Astrocyte (in vitro differentiated cells and primary cell): ENCODE measurements at regions not wholly inside any gene's neighbourhood (a gene's known extent, or its start where the extent isn't known, plus 50 kb on each side); places are given as distances from the start of the nearest gene placed in this dataset.
"Not testable (repeated sequence)": the region's sequence is repeated elsewhere in the genome, so short reads cannot be mapped to it uniquely, and the experiment has no call there.

Source experiments
- DNase-seq: peaks from one replicate; pipeline ENCODE4 v3.0.0-alpha.2; 2010; ENCODE audit warnings: low read depth
- FAIRE-seq: peaks from 2 replicates; lab custom pipeline; 2011; peaks lifted over from hg19 to GRCh38; lab: Jason Lieb, UNC
- H2AFZ ChIP-seq: 2 replicates; pipeline ENCODE4 v1.6.0; 2012; ENCODE audit warnings: low read depth, low read length, inconsistent platforms
- H3K27ac ChIP-seq: 2 replicates; pipeline ENCODE4 v1.5.1; 2011; ENCODE audit warnings: low read depth, low read length, inconsistent platforms
- H3K27me3 ChIP-seq: 2 replicates; pipeline ENCODE4 v1.6.0; 2011; ENCODE audit warnings: low read length, inconsistent platforms; ENCODE audit not compliant: insufficient read depth
- H3K36me3 ChIP-seq: 2 replicates; pipeline ENCODE4 v1.5.1; 2011; ENCODE audit warnings: low read length, inconsistent platforms; ENCODE audit not compliant: insufficient read depth
- H3K4me1 ChIP-seq: 2 replicates; pipeline ENCODE4 v1.5.1; 2011; ENCODE audit warnings: low read length, inconsistent platforms; ENCODE audit not compliant: insufficient read depth
- H3K4me2 ChIP-seq: 2 replicates; pipeline ENCODE4 v1.6.0; 2012; ENCODE audit warnings: low read length, inconsistent platforms
- H3K4me3 ChIP-seq: 2 replicates; pipeline ENCODE4 v1.5.1; 2011; ENCODE audit warnings: low read depth, mild to moderate bottlenecking, low read length, inconsistent platforms; ENCODE audit not compliant: insufficient read depth
- H3K79me2 ChIP-seq: 2 replicates; pipeline ENCODE4 v1.6.0; 2012; ENCODE audit warnings: mild to moderate bottlenecking, low read length, inconsistent platforms; ENCODE audit not compliant: insufficient read depth
- H3K9ac ChIP-seq: 2 replicates; pipeline ENCODE4 v1.6.0; 2012; ENCODE audit warnings: mild to moderate bottlenecking, low read length, inconsistent platforms
- H3K9me3 ChIP-seq: 2 replicates; pipeline ENCODE4 v1.5.1; 2012; ENCODE audit warnings: low read depth, mild to moderate bottlenecking, low read length, inconsistent platforms; ENCODE audit not compliant: insufficient read depth
- H4K20me1 ChIP-seq: 2 replicates; pipeline ENCODE4 v1.6.0; 2012; ENCODE audit warnings: low read length, inconsistent platforms; ENCODE audit not compliant: insufficient read depth
- H3K27ac Mint-ChIP-seq: one replicate; pipeline ENCODE4 v1.8.0; 2021; ENCODE audit warnings: mild to moderate bottlenecking, mixed read lengths; ENCODE audit not compliant: unreplicated experiment
- H3K27me3 Mint-ChIP-seq: one replicate; pipeline ENCODE4 v1.8.0; 2021; ENCODE audit warnings: low read depth, mixed read lengths; ENCODE audit not compliant: unreplicated experiment
- H3K36me3 Mint-ChIP-seq: one replicate; pipeline ENCODE4 v1.8.0; 2021; ENCODE audit warnings: low read depth, mixed read lengths; ENCODE audit not compliant: unreplicated experiment
- H3K4me1 Mint-ChIP-seq: one replicate; pipeline ENCODE4 v1.8.0; 2021; ENCODE audit warnings: low read depth, mixed read lengths; ENCODE audit not compliant: unreplicated experiment
- H3K4me3 Mint-ChIP-seq: one replicate; pipeline ENCODE4 v1.8.0; 2021; ENCODE audit warnings: mild to moderate bottlenecking, moderate library complexity, mixed read lengths; ENCODE audit not compliant: unreplicated experiment
- H3K9me3 Mint-ChIP-seq: one replicate; pipeline ENCODE4 v1.8.0; 2021; ENCODE audit warnings: mild to moderate bottlenecking, mixed read lengths; ENCODE audit not compliant: unreplicated experiment
- EZH2 ChIP-seq: IDR thresholded peaks from 2 replicates; pipeline ENCODE4 v1.6.1; 2012; ENCODE audit warnings: mild to moderate bottlenecking, low read length, inconsistent platforms; ENCODE audit not compliant: insufficient read depth
- TF ChIP-seq, protein P1 (sequence below): IDR thresholded peaks from 2 replicates; pipeline ENCODE4 v1.5.1; 2011; ENCODE audit warnings: low read depth, mild to moderate bottlenecking, inconsistent platforms, low read length, moderate library complexity; ENCODE audit not compliant: insufficient read depth

DNA sequence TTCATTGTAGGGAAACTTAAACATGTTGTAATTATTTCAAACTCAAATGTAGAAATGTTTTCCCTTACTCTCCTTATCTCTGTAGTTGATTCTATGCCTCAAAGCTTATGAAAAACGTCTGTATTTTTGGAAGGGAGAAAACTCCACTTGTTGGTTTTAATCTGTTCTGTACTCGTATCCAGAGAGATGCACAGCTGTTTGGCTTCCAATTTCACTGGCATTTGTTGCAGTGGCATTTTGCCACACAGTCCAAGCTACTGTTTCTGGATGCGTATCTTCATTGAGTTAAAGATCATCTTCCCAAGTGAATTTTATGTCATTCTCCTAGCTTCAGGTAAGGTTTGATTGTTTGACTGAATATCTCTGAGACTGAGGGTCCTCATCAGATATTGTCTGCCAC is 481.4 kb downstream of the TRHDE start:
- Histone ChIP-seq H3K27ac (no peak overlapping the region), H3K9ac (no peak overlapping the region), H3K27me3 (no peaks in the 10 kb centered on the region), H3K4me2 (no peak overlapping the region), H3K36me3 (no peaks in the 10 kb centered on the region), H3K4me3 (no peak overlapping the region), H4K20me1 (no peaks in the 10 kb centered on the region), H3K9me3 (peaks cover 14% of the 10 kb centered on the region), H2AFZ (no peak overlapping the region), H3K4me1 (no peaks in the 10 kb centered on the region), H3K79me2 (no peaks in the 10 kb centered on the region)
- H3K27me3 Mint-ChIP-seq = no peaks in the 10 kb centered on the region
- TF ChIP-seq, protein P1, sequence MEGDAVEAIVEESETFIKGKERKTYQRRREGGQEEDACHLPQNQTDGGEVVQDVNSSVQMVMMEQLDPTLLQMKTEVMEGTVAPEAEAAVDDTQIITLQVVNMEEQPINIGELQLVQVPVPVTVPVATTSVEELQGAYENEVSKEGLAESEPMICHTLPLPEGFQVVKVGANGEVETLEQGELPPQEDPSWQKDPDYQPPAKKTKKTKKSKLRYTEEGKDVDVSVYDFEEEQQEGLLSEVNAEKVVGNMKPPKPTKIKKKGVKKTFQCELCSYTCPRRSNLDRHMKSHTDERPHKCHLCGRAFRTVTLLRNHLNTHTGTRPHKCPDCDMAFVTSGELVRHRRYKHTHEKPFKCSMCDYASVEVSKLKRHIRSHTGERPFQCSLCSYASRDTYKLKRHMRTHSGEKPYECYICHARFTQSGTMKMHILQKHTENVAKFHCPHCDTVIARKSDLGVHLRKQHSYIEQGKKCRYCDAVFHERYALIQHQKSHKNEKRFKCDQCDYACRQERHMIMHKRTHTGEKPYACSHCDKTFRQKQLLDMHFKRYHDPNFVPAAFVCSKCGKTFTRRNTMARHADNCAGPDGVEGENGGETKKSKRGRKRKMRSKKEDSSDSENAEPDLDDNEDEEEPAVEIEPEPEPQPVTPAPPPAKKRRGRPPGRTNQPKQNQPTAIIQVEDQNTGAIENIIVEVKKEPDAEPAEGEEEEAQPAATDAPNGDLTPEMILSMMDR = no peak
- TF ChIP-seq EZH2 = no peak
- H3K4me1 Mint-ChIP-seq = no peaks in the 10 kb centered on the region
- H3K4me3 Mint-ChIP-seq = no peak overlapping the region
- no peaks in the 10 kb centered on the region for H3K36me3 Mint-ChIP-seq
- FAIRE-seq = no peak
- no peak overlapping the region for H3K27ac Mint-ChIP-seq
- H3K9me3 Mint-ChIP-seq = peaks cover 6% of the 10 kb centered on the region
- DNase-seq = no peak

DNA sequence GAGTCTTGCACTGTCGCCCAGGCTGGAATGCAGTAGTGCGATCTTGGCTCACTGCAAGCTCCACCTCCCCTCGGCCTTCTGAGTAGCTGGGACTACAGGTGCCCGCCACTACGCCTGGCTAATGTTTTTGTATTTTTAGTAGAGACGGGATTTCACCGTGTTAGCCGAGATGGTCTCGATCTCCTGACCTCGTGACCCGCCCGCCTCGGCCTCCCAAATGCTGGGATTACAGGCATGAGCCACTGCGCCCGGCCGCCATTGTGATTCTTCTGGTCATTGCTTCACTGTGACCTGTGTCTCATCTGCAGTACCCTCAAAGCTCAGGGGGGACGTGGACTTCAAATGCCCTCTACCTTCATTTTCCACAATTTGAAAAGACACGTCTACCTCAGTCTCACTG is 481.9 kb downstream of the TRHDE start:
- not testable (repeated sequence) for FAIRE-seq, H3K36me3 ChIP-seq, H3K36me3 Mint-ChIP-seq, H2AFZ ChIP-seq, H3K27me3 Mint-ChIP-seq, H3K79me2 ChIP-seq, DNase-seq, H3K9me3 Mint-ChIP-seq, H3K4me3 ChIP-seq, H3K4me2 ChIP-seq, H3K9ac ChIP-seq, H3K4me3 Mint-ChIP-seq, H3K27ac ChIP-seq, H3K27ac Mint-ChIP-seq, H3K4me1 Mint-ChIP-seq, H3K4me1 ChIP-seq, H3K27me3 ChIP-seq, H4K20me1 ChIP-seq
- peaks cover 14% of the 10 kb centered on the region for H3K9me3 ChIP-seq

DNA sequence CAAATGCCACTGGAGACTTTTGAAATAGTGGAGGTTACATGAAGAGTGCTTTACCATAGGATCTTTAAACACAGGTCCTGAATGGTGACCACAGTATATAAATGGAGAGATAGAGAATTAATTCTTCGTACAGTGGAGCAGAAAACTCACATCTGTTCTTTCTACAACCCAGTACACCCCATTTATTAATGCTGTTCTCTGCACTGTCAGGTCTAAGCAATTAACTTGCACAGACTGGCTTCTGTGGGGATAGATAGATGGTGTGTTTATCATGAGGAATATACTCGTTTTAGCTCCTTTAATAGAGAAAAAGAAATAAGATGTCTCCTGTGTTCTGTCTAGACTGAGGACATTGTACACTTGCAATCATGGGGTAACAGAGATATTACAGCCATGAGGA is 494.3 kb downstream of the TRHDE start:
- Histone ChIP-seq H3K9ac (no peak overlapping the region), H3K79me2 (no peaks in the 10 kb centered on the region), H3K9me3 (no peaks in the 10 kb centered on the region), H3K36me3 (no peaks in the 10 kb centered on the region), H3K4me1 (no peaks in the 10 kb centered on the region), H3K4me3 (no peak overlapping the region), H3K27me3 (no peaks in the 10 kb centered on the region), H3K27ac (no peak overlapping the region), H3K4me2 (no peak overlapping the region), H2AFZ (no peak overlapping the region), H4K20me1 (no peaks in the 10 kb centered on the region)
- DNase-seq (no peak), FAIRE-seq (no peak)
- H3K27ac Mint-ChIP-seq = no peak overlapping the region
- H3K4me1 Mint-ChIP-seq = no peaks in the 10 kb centered on the region
- H3K36me3 Mint-ChIP-seq = no peaks in the 10 kb centered on the region
- TF ChIP-seq, protein P1 = no peak
- no peak for TF ChIP-seq EZH2
- H3K27me3 Mint-ChIP-seq = no peaks in the 10 kb centered on the region
- peaks cover 3% of the 10 kb centered on the region for H3K9me3 Mint-ChIP-seq
- H3K4me3 Mint-ChIP-seq = no peak overlapping the region
